ENCODE measurements at regions not wholly inside any gene's neighbourhood (a gene's known extent, or its start where the extent isn't known, plus 50 kb on each side); places are given as distances from the start of the nearest gene placed in this dataset.

DNA sequence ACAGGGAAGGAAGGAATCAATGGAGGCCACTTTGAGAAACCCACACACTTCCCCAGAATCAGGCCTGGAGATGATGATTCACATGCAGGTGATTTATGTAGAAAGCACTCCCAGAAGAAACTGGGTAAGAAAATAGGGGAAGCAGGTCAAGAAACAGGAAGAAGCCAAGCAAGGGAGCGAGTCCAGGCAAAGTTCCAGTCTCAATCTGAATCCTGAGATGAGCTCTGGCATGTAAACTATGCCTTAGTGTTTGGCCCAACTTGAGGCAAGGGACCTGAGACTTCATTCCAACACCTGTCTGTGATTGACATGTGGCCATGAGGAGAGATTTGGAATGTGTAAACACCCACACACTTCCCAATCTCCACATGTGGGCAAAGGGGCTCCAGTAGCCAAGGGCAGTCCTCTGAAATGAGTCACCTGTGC, 61.6 kb upstream of the CTNNB1 start:
- DNase-seq (ENCODE audit: low read depth in 1 of 2, low spot score in 1 of 2) = no peak

- DNase-seq (ENCODE audit: low read depth in 1 of 2, low spot score in 1 of 2) = no peak
Observed at GRCh38 chr3:41138146-41138545, 61.2 kb upstream of the CTNNB1 start.

- no peak for DNase-seq (ENCODE audit: low read depth in 1 of 2, low spot score in 1 of 2)
Observed at GRCh38 chr3:41138601-41139000, 60.7 kb upstream of the CTNNB1 start.

DNA sequence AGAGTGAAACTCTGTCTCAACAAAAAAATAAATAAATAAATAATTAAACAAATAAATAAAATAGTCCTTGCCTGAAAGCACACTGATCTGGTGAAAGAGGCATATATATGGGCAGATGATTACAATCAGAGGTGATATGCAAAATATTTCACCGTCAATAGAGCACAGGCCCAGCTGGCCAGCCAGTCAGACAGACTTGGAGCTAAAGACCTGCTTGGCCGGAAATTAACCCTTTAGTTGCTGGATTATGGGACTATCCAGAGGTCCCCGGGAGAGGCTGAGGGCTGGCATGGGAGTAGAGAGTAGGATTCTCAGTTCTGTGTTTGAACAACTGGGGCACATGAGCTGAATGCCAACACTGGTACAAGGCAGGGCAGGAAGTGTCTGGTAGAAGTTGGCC, 59.1 kb upstream of the CTNNB1 start:
- DNase-seq (ENCODE audit: low read depth in 1 of 2, low spot score in 1 of 2) = no peak

DNA sequence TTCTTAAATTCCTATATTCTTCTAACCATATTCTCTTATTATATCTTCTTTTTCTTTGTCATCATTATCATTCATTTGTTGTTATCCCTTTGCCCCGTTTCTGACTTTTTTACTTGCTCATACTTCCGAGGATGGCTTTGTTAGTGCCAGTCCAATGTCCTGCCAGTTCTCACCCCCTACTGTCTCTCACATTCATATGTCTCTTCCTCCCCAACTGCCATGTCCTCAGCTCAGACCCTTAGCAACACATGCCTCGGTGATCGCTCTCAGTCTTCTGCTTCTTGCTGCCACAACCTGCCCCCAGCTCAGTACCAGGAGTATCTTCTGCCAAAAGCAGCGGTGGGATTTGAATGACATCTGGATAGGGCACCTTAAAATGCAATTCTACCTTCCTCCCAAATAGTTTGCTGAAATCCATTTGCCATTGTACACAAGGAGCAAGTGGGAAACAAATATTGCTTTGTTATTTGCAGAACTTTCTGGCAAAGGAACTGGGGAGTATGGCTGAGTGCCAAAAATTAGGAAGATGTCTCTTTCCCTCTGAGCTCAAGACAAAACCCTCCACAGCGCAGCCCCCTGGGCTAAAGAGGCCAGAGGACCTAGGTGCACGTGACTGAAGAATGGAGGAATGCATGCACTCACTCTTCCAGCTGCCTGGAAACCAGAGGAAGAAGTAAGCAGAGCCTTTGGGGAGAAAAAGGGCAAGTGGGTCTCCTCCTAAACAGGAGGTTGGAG, 57.7 kb upstream of the CTNNB1 start:
- no peak for DNase-seq (ENCODE audit: low read depth in 1 of 2, low spot score in 1 of 2)

DNA sequence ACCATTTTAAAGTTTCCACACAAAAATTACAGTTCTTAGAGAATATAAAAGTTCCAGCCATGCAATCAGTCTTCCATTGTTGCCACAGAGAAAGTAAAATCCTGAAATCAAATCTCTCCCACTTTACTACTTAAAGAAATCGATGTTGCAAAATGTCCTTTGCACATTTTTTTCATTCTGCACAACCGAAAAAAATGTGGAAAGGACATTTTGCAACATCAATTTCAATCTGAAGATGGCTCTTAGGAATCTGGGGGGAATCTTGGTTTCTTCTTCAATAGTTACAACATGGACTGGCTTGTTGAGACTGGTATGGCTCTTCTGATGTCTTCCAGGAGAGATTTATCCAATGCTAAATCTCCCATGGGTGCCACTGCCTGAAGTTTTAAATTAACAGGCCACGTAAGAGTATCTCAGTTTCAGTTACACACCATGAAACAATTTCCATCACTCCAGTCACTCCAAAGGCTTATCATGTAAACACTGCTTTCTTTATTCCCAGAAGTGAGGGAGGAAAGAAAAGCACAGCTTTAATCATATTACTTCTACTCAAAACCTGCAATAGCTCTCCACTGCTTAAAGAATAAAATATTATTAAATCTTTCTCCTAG, 55.8 kb upstream of the CTNNB1 start:
- no peak for DNase-seq (ENCODE audit: low read depth in 1 of 2, low spot score in 1 of 2)

GRCh38 chr3:41144631-41145030, 54.7 kb upstream of the CTNNB1 start:
- no peak for DNase-seq (ENCODE audit: low read depth in 1 of 2, low spot score in 1 of 2)

GRCh38 chr3:41148478-41148877, 50.8 kb upstream of the CTNNB1 start:
- no peak for DNase-seq (ENCODE audit: low read depth in 1 of 2, low spot score in 1 of 2)

DNA sequence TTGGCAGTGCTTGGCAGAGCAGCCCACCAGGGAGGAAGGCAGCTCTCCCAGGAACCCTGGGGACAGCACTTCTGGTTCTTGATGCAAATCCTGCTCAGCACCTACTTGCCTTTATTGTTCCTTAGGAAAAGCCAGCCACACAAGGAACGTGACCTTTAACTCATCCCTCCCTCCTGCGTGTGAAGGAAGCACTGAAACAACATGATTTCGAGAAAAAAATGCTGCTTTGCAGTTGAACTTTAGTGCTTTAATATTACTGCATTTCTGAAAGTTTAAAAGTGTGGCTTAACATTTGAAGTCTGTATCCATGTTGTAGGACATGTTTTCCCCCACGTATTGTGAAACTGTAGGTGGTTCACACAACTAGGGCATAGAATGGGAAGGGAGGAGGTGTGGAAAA, 50.4 kb upstream of the CTNNB1 start:
- no peak for DNase-seq (ENCODE audit: low read depth in 1 of 2, low spot score in 1 of 2)
